Ectodermal cell (in vitro differentiated cells): ENCODE measurements at regions not wholly inside any gene's neighbourhood (a gene's known extent, or its start where the extent isn't known, plus 50 kb on each side); places are given as distances from the start of the nearest gene placed in this dataset.

ENCODE experiments used
- H3K27ac ChIP-seq: 2 replicates; pipeline ENCODE4 v1.7.0; 2013; ENCODE audit warnings: mild to moderate bottlenecking, low read depth, low read length; ENCODE audit not compliant: insufficient read depth, poor library complexity, severe bottlenecking
- H3K27me3 ChIP-seq: 2 replicates; pipeline ENCODE4 v1.7.0; 2013; ENCODE audit warnings: mild to moderate bottlenecking, low read length; ENCODE audit not compliant: insufficient read depth, control insufficient read depth, poor library complexity, severe bottlenecking
- H3K36me3 ChIP-seq: one replicate; pipeline ENCODE4 v1.7.0; 2013; ENCODE audit warnings: low read length; ENCODE audit not compliant: control insufficient read depth, insufficient read depth
- H3K4me1 ChIP-seq: one replicate; pipeline ENCODE4 v1.7.0; 2013; ENCODE audit warnings: low read length; ENCODE audit not compliant: control insufficient read depth, insufficient read depth
- H3K4me3 ChIP-seq: 2 replicates; pipeline ENCODE4 v1.7.0; 2013; ENCODE audit warnings: low read depth, low read length, control low read depth; ENCODE audit not compliant: insufficient read depth
- H3K9me3 ChIP-seq: 2 replicates; pipeline ENCODE4 v1.7.0; 2013; ENCODE audit warnings: mild to moderate bottlenecking, low read length, moderate library complexity; ENCODE audit not compliant: control insufficient read depth
- WGBS, 2 experiments: methylation state at CpG; one replicate each; pipeline ENCODE4 v1.1.7; 2013; ENCODE audit warnings: missing lambda C conversion rate in 2 of 2; 5-methylcytosine and 5-hydroxymethylcytosine counted together

GRCh38 chr4:81572402-81572801, 100.7 kb upstream of the RASGEF1B start:
- no peak overlapping the region for H3K4me3 ChIP-seq
- no peaks in the 10 kb centered on the region for H3K9me3 ChIP-seq
- no peaks in the 10 kb centered on the region for H3K27me3 ChIP-seq
- no peak overlapping the region for H3K27ac ChIP-seq
- peaks cover 5% of the 10 kb centered on the region for H3K4me1 ChIP-seq
- no peaks in the 10 kb centered on the region for H3K36me3 ChIP-seq

- H3K4me3 ChIP-seq = no peak overlapping the region
- WGBS, 2 experiments = 95 to 97% methylated on average over 1 of the region's 1 CpG
- H3K4me1 ChIP-seq = peaks cover 7% of the 10 kb centered on the region
- no peak overlapping the region for H3K27ac ChIP-seq
- no peaks in the 10 kb centered on the region for H3K36me3 ChIP-seq
- no peaks in the 10 kb centered on the region for H3K27me3 ChIP-seq
- H3K9me3 ChIP-seq = no peaks in the 10 kb centered on the region
Measured at GRCh38 chr4:81571105-81571504, 99.4 kb upstream of the RASGEF1B start.

- Histone ChIP-seq H3K36me3 (no peaks in the 10 kb centered on the region), H3K27ac (no peak overlapping the region), H3K4me1 (peaks cover 10% of the 10 kb centered on the region), H3K27me3 (no peaks in the 10 kb centered on the region), H3K4me3 (no peak overlapping the region), H3K9me3 (no peaks in the 10 kb centered on the region)
- 69 to 70% methylated on average over 5 of the region's 5 CpGs for WGBS, 2 experiments
Measured at GRCh38 chr4:81566161-81566591, 94.5 kb upstream of the RASGEF1B start.

DNA sequence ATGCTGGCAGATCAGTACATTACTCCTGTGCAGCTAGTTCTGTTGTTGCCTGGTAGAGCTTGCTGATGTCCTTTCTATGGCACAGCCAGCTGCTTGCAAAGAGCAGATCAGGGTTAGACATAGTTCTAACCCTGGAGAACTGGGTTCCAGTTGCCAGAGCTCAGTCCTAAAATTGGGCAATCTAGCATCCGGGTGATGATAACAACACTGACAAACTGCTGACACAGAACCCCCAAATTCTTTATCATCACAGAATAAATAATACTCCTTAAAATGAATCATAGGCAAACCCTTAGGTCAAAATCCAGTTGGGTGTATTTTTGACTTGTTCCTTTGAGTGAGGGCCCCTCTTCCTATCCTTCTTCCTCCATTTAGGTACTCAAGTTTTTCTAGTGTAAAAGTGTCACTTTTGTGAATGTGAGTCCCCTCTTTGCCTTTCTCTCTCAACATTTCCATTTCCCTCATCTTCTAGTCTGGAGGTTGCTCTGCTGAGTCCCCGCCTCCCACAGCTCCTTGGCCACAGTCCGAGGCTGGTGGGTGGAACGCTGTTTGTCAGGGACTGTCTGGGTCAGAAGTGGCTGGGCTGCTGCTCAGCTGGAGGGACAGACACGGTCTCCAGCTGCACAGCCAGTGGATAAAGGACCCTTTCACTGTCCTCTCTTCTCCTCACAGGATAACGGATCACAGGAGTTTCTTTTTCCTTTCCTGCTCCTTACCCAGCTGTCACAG, 93.6 kb upstream of the RASGEF1B start:
- no peak overlapping the region for H3K4me3 ChIP-seq
- WGBS, 2 experiments = 50 to 58% methylated on average over 6 of the region's 6 CpGs

DNA sequence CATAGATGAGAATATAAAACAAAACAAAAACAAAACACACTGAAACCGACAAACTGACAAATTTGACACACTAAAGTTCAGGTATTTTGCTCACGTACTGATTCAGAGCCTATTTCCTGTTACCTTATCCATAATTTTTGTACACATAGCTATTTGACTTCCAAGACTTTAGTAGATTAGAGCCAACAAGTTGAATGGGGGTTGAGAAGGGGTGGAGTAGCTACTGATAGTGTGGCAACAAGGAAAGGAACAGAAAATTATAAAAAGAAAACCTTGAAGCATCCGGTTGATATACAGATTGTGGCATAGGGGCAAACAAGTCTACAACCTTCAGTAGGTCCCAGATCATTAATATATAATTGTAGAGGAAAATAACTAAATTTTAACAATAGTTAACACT, 92.3 kb upstream of the RASGEF1B start:
- H3K36me3 ChIP-seq = no peaks in the 10 kb centered on the region

More for the DNA sequence above, 93.6 kb upstream of the RASGEF1B start:
- no peaks in the 10 kb centered on the region for H3K36me3 ChIP-seq
- H3K4me1 ChIP-seq = peaks cover 10% of the 10 kb centered on the region
- H3K27ac ChIP-seq = peak overlapping the region; percentile 45
- H3K9me3 ChIP-seq = no peaks in the 10 kb centered on the region
- H3K27me3 ChIP-seq = no peaks in the 10 kb centered on the region

DNA sequence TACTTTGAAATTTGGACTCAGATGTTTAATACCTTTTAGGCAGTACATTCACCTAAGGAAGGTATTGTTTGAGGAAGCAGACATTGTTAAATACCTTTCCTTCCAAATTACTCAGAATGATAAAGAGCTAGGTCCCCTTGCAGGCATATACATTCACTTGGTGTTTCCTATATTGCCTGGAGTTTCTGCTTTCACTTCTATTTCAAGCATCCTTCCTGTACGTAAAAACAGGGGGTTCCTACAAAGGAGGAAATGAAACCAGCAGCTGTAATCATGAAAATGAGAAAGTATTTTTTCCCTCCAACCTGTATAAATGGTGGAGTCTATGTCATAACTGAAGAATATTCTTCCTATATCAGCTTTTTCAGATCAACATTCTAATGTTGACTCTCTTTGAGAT, 90.4 kb upstream of the RASGEF1B start:
- Histone ChIP-seq H3K27me3 (no peaks in the 10 kb centered on the region), H3K27ac (no peak overlapping the region), H3K9me3 (no peaks in the 10 kb centered on the region), H3K4me1 (peaks cover 10% of the 10 kb centered on the region), H3K36me3 (no peaks in the 10 kb centered on the region), H3K4me3 (no peak overlapping the region)
- WGBS, 2 experiments = 86% methylated on average over 1 of the region's 1 CpG; no CpG with 5 or more reads in 1 of the 2 experiments

More for the DNA sequence above, 92.3 kb upstream of the RASGEF1B start:
- H3K9me3 ChIP-seq = no peaks in the 10 kb centered on the region
- H3K4me3 ChIP-seq = no peak overlapping the region
- H3K27me3 ChIP-seq = no peaks in the 10 kb centered on the region
- peaks cover 10% of the 10 kb centered on the region for H3K4me1 ChIP-seq
- no peak overlapping the region for H3K27ac ChIP-seq
- 79 to 99% methylated on average over 3 of the region's 3 CpGs for WGBS, 2 experiments

- H3K36me3 ChIP-seq = no peaks in the 10 kb centered on the region
- H3K27ac ChIP-seq = no peak overlapping the region
- no peaks in the 10 kb centered on the region for H3K9me3 ChIP-seq
- H3K4me1 ChIP-seq = no peaks in the 10 kb centered on the region
- H3K4me3 ChIP-seq = no peak overlapping the region
- H3K27me3 ChIP-seq = no peaks in the 10 kb centered on the region
Measured at GRCh38 chr4:81557306-81557705, 85.6 kb upstream of the RASGEF1B start.

DNA sequence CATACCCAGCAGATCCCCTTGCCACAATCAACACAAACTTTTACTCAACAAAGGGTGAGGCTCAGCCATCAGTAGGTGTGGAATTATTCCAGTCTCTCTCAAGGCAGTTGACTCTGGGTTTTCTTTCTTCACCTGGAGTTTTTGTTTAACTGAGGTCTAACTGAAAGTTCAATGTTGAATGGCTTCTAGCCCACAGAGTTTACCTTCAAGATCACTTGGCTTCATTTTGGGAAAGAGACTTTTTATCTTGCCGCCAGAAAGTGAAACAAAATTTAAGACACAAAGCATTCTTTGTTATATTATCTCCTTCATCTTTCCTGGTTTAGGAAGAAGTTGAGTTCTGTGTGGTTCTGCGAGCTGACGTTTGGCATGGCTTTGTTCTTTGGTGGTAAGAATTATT, 83.8 kb upstream of the RASGEF1B start:
- no peak overlapping the region for H3K27ac ChIP-seq
- no peaks in the 10 kb centered on the region for H3K27me3 ChIP-seq
- H3K4me1 ChIP-seq = no peaks in the 10 kb centered on the region
- WGBS, 2 experiments = 58 to 80% methylated on average over 1 to 3 of the region's 3 CpGs
- no peaks in the 10 kb centered on the region for H3K36me3 ChIP-seq
- no peaks in the 10 kb centered on the region for H3K9me3 ChIP-seq
- H3K4me3 ChIP-seq = no peak overlapping the region

DNA sequence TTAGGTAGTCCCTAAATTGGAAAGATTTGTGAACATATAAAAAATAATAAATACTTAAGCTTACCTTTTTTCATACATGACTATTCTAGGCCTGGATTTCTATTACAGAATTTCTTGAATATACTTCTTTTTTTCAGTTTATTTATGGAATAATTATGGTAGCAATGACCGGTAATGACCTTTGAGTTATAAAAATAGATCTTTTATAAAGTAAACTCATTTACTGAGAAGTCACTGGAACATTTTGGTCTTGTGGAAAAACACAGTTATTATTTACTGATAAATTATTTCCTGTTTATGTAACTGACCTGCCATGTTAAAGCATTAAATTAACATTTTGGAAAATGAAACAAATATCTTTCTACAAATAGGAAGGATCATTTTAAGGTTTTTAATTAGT, 80.4 kb upstream of the RASGEF1B start:
- Histone ChIP-seq H3K9me3 (no peaks in the 10 kb centered on the region), H3K27me3 (no peaks in the 10 kb centered on the region), H3K36me3 (no peaks in the 10 kb centered on the region), H3K27ac (no peak overlapping the region), H3K4me1 (no peaks in the 10 kb centered on the region), H3K4me3 (no peak overlapping the region)
- WGBS, 2 experiments = no CpG with 5 or more reads among the region's 1 CpG

DNA sequence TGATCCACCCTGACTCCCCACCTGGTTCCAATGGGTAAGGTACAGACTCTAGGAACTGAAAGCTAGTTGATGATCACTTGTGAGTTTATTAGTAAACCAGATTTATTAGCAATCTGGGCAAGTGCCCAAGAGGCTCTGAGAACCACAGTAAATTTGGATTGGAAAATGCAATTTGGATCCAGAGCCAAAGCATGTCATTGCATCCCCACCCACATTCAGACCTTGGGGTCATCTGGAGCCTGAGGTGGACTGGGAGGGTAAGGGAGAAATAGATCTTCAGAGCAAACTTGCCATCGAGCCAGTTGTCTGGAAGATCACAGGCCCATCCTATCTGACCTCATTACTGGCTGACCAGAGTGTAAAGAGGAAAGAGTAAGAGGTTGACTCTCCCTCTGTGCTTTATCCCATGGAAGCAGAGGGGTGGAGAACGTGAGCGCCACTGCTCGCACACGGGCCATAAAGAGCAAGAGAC, 78.7 kb upstream of the RASGEF1B start:
- no peak overlapping the region for H3K4me3 ChIP-seq

More for the DNA sequence above, 78.7 kb upstream of the RASGEF1B start:
- H3K9me3 ChIP-seq = no peaks in the 10 kb centered on the region
- no peaks in the 10 kb centered on the region for H3K4me1 ChIP-seq
- H3K36me3 ChIP-seq = no peaks in the 10 kb centered on the region
- no peak overlapping the region for H3K27ac ChIP-seq
- WGBS, 2 experiments = 89 to 93% methylated on average over 5 of the region's 5 CpGs
- no peaks in the 10 kb centered on the region for H3K27me3 ChIP-seq
